ENCODE measurements at regions not wholly inside any gene's neighbourhood (a gene's known extent, or its start where the extent isn't known, plus 50 kb on each side); places are given as distances from the start of the nearest gene placed in this dataset.

DNA sequence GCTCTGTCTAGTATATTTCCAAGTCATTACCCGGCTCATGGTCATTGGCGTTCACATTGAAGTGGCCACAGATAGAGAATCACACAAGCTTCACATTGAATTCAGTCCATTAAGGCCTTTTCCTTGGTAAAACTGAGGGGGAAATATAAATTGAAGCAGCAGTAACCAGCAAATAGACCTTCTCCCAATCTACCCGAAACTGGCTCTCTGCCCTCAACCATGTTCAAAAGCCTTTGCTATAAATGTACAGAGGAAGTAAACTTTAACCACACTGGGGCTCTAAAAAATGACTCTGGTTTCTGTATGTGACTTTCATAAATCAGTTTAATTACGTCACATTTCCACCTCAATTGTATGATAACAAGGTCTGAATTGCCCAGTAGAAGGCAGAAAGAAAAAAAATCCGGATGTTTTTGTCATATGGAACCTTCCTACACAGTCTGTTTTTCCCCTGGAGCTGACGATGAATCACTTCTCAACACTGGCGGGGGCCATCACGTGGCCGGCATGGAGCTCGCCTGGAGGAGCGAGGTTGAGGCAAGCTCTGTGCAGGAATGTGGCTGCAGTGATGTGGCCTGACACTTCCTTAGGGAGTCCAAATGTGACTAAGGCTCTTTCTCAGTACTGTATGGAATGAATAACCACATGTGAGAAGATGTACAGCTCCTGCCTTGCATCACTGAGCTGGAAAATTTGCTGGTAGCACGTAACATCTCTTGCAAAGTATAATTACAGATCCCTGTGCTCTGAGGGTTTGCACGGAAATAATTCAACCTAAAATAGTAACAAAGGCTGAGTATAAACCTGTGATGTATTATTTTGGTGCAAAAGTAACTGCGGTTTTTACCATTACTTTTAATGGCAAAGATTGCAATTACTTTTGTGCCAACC, 58.6 kb upstream of the SNX9 start:
- TF ChIP-seq POLR2A (IDR thresholded peaks at IDR 0.05), result no peak
- TF ChIP-seq, protein P1, sequence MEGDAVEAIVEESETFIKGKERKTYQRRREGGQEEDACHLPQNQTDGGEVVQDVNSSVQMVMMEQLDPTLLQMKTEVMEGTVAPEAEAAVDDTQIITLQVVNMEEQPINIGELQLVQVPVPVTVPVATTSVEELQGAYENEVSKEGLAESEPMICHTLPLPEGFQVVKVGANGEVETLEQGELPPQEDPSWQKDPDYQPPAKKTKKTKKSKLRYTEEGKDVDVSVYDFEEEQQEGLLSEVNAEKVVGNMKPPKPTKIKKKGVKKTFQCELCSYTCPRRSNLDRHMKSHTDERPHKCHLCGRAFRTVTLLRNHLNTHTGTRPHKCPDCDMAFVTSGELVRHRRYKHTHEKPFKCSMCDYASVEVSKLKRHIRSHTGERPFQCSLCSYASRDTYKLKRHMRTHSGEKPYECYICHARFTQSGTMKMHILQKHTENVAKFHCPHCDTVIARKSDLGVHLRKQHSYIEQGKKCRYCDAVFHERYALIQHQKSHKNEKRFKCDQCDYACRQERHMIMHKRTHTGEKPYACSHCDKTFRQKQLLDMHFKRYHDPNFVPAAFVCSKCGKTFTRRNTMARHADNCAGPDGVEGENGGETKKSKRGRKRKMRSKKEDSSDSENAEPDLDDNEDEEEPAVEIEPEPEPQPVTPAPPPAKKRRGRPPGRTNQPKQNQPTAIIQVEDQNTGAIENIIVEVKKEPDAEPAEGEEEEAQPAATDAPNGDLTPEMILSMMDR (IDR thresholded peaks at IDR 0.05), result no peak
